ENCODE measurements at regions not wholly inside any gene's neighbourhood (a gene's known extent, or its start where the extent isn't known, plus 50 kb on each side); places are given as distances from the start of the nearest gene placed in this dataset.

DNA sequence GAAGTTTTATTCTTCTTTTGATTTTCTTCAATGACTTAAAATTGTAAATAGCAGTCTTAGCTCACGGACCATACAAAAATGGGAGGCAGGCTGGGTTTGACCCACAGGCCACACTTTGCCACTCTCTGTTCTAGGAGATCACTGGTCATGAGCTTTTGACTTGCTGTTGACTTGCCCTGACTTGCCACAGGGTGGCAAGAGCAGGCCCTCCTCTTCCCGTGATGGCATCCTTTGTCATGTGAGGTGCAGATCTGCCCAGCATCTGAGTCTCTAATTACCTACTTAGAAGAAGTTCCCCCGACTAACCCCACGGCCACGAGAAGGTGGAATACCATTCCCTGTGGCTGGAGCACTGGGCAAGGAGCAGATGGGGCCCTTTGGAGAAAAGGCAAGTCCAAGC, 81.0 kb upstream of the SCAF11 start:
- no peak for TF ChIP-seq POLR2A (IDR thresholded peaks at IDR 0.05)
- TF ChIP-seq, protein P1, sequence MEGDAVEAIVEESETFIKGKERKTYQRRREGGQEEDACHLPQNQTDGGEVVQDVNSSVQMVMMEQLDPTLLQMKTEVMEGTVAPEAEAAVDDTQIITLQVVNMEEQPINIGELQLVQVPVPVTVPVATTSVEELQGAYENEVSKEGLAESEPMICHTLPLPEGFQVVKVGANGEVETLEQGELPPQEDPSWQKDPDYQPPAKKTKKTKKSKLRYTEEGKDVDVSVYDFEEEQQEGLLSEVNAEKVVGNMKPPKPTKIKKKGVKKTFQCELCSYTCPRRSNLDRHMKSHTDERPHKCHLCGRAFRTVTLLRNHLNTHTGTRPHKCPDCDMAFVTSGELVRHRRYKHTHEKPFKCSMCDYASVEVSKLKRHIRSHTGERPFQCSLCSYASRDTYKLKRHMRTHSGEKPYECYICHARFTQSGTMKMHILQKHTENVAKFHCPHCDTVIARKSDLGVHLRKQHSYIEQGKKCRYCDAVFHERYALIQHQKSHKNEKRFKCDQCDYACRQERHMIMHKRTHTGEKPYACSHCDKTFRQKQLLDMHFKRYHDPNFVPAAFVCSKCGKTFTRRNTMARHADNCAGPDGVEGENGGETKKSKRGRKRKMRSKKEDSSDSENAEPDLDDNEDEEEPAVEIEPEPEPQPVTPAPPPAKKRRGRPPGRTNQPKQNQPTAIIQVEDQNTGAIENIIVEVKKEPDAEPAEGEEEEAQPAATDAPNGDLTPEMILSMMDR (IDR thresholded peaks at IDR 0.05), result no peak

Data from right lobe of liver (tissue), 4 donors.